ENCODE measurements at regions not wholly inside any gene's neighbourhood (a gene's known extent, or its start where the extent isn't known, plus 50 kb on each side); places are given as distances from the start of the nearest gene placed in this dataset.
A peak's percentile ranks its signal among the peaks of the same experiment; 100 is the strongest.
"Not testable (repeated sequence)": the region's sequence is repeated elsewhere in the genome, so short reads cannot be mapped to it uniquely, and the experiment has no call there.

DNA sequence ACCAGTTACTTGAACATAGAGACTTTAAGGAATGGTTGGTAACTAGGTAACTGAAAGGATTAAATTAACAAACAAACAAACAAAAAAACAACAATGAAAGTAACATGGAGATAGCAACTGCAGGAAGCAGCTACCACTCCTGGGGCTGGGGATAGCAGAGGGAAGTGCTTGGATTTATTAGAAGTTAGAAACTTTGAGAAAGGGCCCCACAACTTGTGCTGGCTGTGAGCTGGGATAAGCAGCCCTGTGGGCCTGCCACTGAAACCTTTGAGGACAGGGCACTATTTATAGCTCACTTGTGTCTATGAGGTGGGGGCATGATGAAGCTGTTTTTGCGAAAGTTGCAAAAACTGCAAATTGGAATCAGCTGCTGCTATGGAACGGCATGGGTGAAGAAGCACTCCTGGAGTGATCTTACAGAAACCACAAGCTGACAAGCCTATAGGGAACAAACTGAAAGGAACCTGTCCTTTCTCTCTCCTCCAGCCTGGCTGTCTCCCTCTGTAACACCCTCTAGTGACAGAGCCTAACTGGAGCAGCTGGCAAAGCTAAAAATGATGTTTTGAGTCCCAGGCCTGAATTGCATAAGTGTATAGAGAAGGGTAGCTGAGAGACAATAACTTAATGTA, 91.4 kb upstream of the RANBP6 start:
- peak in 4 of 5 donors; percentile 15 to 35 (median 26) for DNase-seq
- peak in 11 of 12 donors; percentile 28 to 65 (median 49) for TF ChIP-seq CTCF (IDR thresholded peaks at IDR 0.05)
- TF ChIP-seq POLR2A (IDR thresholded peaks at IDR 0.05): no peak
- H3K27me3 ChIP-seq: no peaks in the 10 kb centered on the region
- H3K9me3 ChIP-seq: no peaks in the 10 kb centered on the region
- H3K36me3 ChIP-seq: no peaks in the 10 kb centered on the region
- no peak overlapping the region for H3K4me3 ChIP-seq
- peaks cover 0 to 16% (median 9%) of the 10 kb centered on the region in 12 donors for H3K4me1 ChIP-seq
- H3K27ac ChIP-seq: peak overlapping the region in 11 of 12 donors; percentile 41 to 83 (median 70)
- WGBS, 4 donors: 2 to 12% (median 9%) methylated on average over 2 of the region's 2 CpGs
- peak; percentile 93 to 95 (median 94) for ATAC-seq
- intact Hi-C loops (cut with DNase I): loop anchor here in 2 of 10 donors (2.0 to 10.0 kb wide), 3 partner anchors 48 to 52 kb away; no protein-coding TSS in a partner anchor

- Histone ChIP-seq H3K27ac (no peak overlapping the region), H3K9me3 (no peaks in the 10 kb centered on the region), H3K4me1 (peaks cover 0 to 16% (median 9%) of the 10 kb centered on the region in 12 donors), H3K4me3 (no peak overlapping the region), H3K27me3 (no peaks in the 10 kb centered on the region), H3K36me3 (no peaks in the 10 kb centered on the region)
- DNase-seq: no peak
- WGBS, 4 donors: 86 to 97% (median 91%) methylated on average over 1 of the region's 1 CpG
- TF ChIP-seq POLR2A (IDR thresholded peaks at IDR 0.05) (no peak), CTCF (IDR thresholded peaks at IDR 0.05) (no peak)
- intact Hi-C loops (cut with DNase I): loop anchor here in 2 of 10 donors (2.0 to 10.0 kb wide), 3 partner anchors 49 to 51 kb away; no protein-coding TSS in a partner anchor
- no peak for ATAC-seq
Observed at GRCh38 chr9:6105738-6106137, 90.3 kb upstream of the RANBP6 start.

GRCh38 chr9:6104406-6104805, 89.0 kb upstream of the RANBP6 start:
- intact Hi-C loops (cut with DNase I): loop anchor here in 1 of 10 donors (10.0 kb wide), 2 partner anchors 50 kb away; no protein-coding TSS in a partner anchor
- H3K9me3 ChIP-seq: not testable (repeated sequence)

GRCh38 chr9:6103911-6104310, 88.5 kb upstream of the RANBP6 start:
- not testable (repeated sequence) for ATAC-seq, H3K27me3 ChIP-seq, H3K36me3 ChIP-seq, DNase-seq, H3K4me3 ChIP-seq, H3K9me3 ChIP-seq, H3K27ac ChIP-seq
- 87 to 94% (median 89%) methylated on average over 3 of the region's 3 CpGs for WGBS, 4 donors
- intact Hi-C loops (cut with DNase I): loop anchor here in 1 of 10 donors (10.0 kb wide), 2 partner anchors 49 to 51 kb away; no protein-coding TSS in a partner anchor
- peaks cover 0 to 16% (median 9%) of the 10 kb centered on the region in 12 donors for H3K4me1 ChIP-seq

More at GRCh38 chr9:6104406-6104805, 89.0 kb upstream of the RANBP6 start:
- H3K36me3 ChIP-seq, ATAC-seq, H3K27me3 ChIP-seq, DNase-seq, H3K4me3 ChIP-seq, H3K27ac ChIP-seq: not testable (repeated sequence)
- peaks cover 0 to 16% (median 9%) of the 10 kb centered on the region in 12 donors for H3K4me1 ChIP-seq
- 84 to 91% (median 86%) methylated on average over 3 of the region's 3 CpGs for WGBS, 4 donors

GRCh38 chr9:6102336-6102987, 87.0 kb upstream of the RANBP6 start:
- H3K27me3 ChIP-seq, H3K4me3 ChIP-seq, H3K27ac ChIP-seq, H3K9me3 ChIP-seq, ATAC-seq, H3K36me3 ChIP-seq, DNase-seq: not testable (repeated sequence)
- intact Hi-C loops (cut with DNase I): loop anchor here in 1 of 10 donors (10.0 kb wide), 2 partner anchors 48 to 52 kb away; no protein-coding TSS in a partner anchor
- WGBS, 4 donors: 67 to 93% (median 84%) methylated on average over 4 of the region's 4 CpGs
- peaks cover 0 to 16% (median 9%) of the 10 kb centered on the region in 12 donors for H3K4me1 ChIP-seq

DNA sequence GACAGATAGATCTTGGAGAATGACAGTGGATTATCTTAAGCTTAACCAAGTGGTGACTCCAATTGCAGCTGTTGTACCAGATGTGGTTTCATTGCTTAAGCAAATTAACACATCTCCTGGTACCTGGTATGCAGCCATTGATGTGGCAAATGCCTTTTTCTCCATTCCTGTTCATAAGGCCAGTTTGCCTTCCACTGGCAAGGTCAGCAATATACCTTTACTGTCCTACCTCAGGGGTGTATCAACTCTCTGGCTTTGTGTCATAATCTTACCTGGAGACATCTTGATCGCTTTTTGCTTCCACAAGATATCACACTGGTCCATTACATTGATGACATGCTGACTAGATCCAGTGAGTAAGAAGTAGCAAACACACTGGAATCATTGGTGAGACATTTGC, 86.3 kb upstream of the RANBP6 start:
- not testable (repeated sequence) for ATAC-seq, H3K9me3 ChIP-seq, DNase-seq, H3K4me3 ChIP-seq, H3K27me3 ChIP-seq, H3K36me3 ChIP-seq, H3K27ac ChIP-seq, H3K4me1 ChIP-seq
- WGBS, 4 donors: 80 to 93% (median 88%) methylated on average over 1 of the region's 1 CpG
- intact Hi-C loops (cut with DNase I): loop anchor here in 1 of 10 donors (10.0 kb wide), 2 partner anchors 47 to 53 kb away; no protein-coding TSS in a partner anchor

DNA sequence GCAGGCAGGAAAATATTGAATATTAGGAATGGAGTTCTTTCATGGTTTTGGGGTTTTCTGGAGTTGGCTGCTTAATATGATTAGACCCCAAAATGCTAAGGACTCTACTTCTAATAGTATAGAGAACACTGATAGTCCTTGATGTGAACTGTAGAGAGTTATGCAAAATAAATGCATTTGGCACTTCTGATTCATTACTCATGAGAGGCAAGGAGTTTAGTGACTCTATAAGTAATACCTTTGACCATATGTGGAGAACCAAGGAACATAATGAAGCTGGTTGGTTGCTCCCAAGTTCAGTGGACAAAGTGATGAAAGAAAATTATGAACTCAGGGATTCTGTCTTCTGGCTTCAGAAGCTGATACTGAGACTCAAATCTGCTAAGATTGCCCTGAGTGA, 83.9 kb upstream of the RANBP6 start:
- H3K9me3 ChIP-seq; H3K36me3 ChIP-seq; DNase-seq; H3K4me1 ChIP-seq; H3K27me3 ChIP-seq; ATAC-seq; H3K4me3 ChIP-seq; H3K27ac ChIP-seq; intact Hi-C loops (cut with DNase I): not testable (repeated sequence)

Data from heart left ventricle (tissue), 16 donors.